B cell (primary cell): ENCODE measurements at regions not wholly inside any gene's neighbourhood (a gene's known extent, or its start where the extent isn't known, plus 50 kb on each side); places are given as distances from the start of the nearest gene placed in this dataset.

ENCODE experiments used
- ATAC-seq: fragments of 200-7000 bp; cut with Tn5 transposase; one replicate; pipeline ENCODE4 v1.10.0; 2021; ENCODE audit warnings: low read depth, mild to moderate bottlenecking, moderate number of reproducible peaks, moderate library complexity
- CTCF ChIA-PET: fragments of 350-600 bp; sonication (Branson Sonifier 250); formaldehyde crosslinking; loops from one replicate; lab custom pipeline; 2021; ENCODE audit warnings: antibody characterized with exemption, inconsistent platforms; lab: Charles Lee
- POLR2A ChIA-PET: fragments of 350-600 bp; sonication (Branson Sonifier 250); formaldehyde crosslinking; loops from one replicate; lab custom pipeline; 2021; ENCODE audit warnings: antibody characterized with exemption; lab: Charles Lee
- DNase-seq: peaks from one replicate; pipeline ENCODE4 v3.0.0; 2013
- H2AFZ ChIP-seq: 2 replicates; pipeline ENCODE4 v1.6.1; 2012; ENCODE audit warnings: mild to moderate bottlenecking, low read depth, low read length; ENCODE audit not compliant: insufficient read depth, poor library complexity, severe bottlenecking
- H3K27ac ChIP-seq, 2 donors: 1 replicate in 1 of 2; 2 replicates in 1 of 2; pipeline ENCODE4 v1.5.1; 2012 to 2013; ENCODE audit warnings: low read length in 2 of 2, mild to moderate bottlenecking in 2 of 2, moderate library complexity in 1 of 2
- H3K27me3 ChIP-seq, 4 experiments: fragments of 200-600 bp in 1 of 4; sonication (generic) in 1 of 4; replicated peaks in 1 of 4; 1 replicate in 2 of 4; 2 replicates in 2 of 4; pipeline versions ENCODE4 v1.6.1 to v1.7.0; 2013 to 2016; ENCODE audit warnings: low read length in 3 of 4, mild to moderate bottlenecking in 2 of 4, mixed read lengths in 1 of 4, moderate library complexity in 1 of 4; ENCODE audit not compliant: insufficient read depth in 4 of 4, control insufficient read depth in 3 of 4; ENCODE audit errors: control extremely low read depth in 1 of 4
- H3K36me3 ChIP-seq, 2 experiments: replicated peaks in 1 of 2; 1 replicate in 1 of 2; 2 replicates in 1 of 2; pipeline versions ENCODE4 v1.6.1 to v1.7.1; 2013; ENCODE audit warnings: low read length in 1 of 2; ENCODE audit not compliant: insufficient read depth in 2 of 2, control insufficient read depth in 1 of 2; ENCODE audit errors: control extremely low read depth in 1 of 2, extremely low read depth in 1 of 2
- H3K4me1 ChIP-seq, 2 donors: fragments of 200-600 bp in 1 of 2; sonication (generic) in 1 of 2; 1 replicate in 1 of 2; 2 replicates in 1 of 2; pipeline versions ENCODE4 v1.5.1 to v1.6.1; 2013 to 2017; ENCODE audit warnings: low read length in 2 of 2; ENCODE audit not compliant: control insufficient read depth in 2 of 2, insufficient read depth in 2 of 2
- H3K4me2 ChIP-seq: replicated peaks from 2 replicates; pipeline ENCODE3; 2012; ENCODE audit warnings: mild to moderate bottlenecking, low read depth, low read length; ENCODE audit not compliant: poor library complexity, severe bottlenecking
- H3K4me3 ChIP-seq, 5 experiments: fragments of 200-600 bp in 1 of 5; sonication (generic) in 1 of 5; 1 replicate in 3 of 5; 2 replicates in 2 of 5; pipeline versions ENCODE4 v1.5.1 to v1.7.0; 2011 to 2016; ENCODE audit warnings: low read length in 4 of 5, mild to moderate bottlenecking in 4 of 5, low read depth in 2 of 5, control low read depth in 1 of 5, moderate library complexity in 1 of 5; ENCODE audit not compliant: insufficient read depth in 1 of 5; ENCODE audit errors: control extremely low read depth in 1 of 5, extremely low read depth in 1 of 5
- H3K79me2 ChIP-seq: fragments of 200-600 bp; sonication (generic); one replicate; pipeline ENCODE4 v1.6.0; 2016; ENCODE audit warnings: low read length; ENCODE audit not compliant: control insufficient read depth, insufficient read depth
- H3K9ac ChIP-seq: fragments of 200-600 bp; sonication (generic); 2 replicates; pipeline ENCODE4 v1.6.1; 2017; ENCODE audit warnings: mild to moderate bottlenecking, low read length, moderate library complexity
- H3K9me3 ChIP-seq, 3 donors: one replicate each; pipeline versions ENCODE4 v1.6.1 to v1.7.1; 2013; ENCODE audit warnings: low read length in 2 of 3; ENCODE audit not compliant: control insufficient read depth in 2 of 3, insufficient read depth in 1 of 3; ENCODE audit errors: control extremely low read depth in 1 of 3
- H4K20me1 ChIP-seq: 2 replicates; pipeline ENCODE4 v1.6.0; 2012; ENCODE audit warnings: mild to moderate bottlenecking, low read length; ENCODE audit not compliant: insufficient read depth, control insufficient read depth, poor library complexity, severe bottlenecking
- H3K27ac Mint-ChIP-seq: one replicate; pipeline ENCODE4 v1.8.0; 2021; ENCODE audit warnings: mixed read lengths
- H3K27me3 Mint-ChIP-seq: one replicate; pipeline ENCODE4 v1.8.0; 2021; ENCODE audit warnings: mixed read lengths
- H3K4me1 Mint-ChIP-seq: one replicate; pipeline ENCODE4 v1.8.0; 2021; ENCODE audit warnings: mixed read lengths
- H3K4me3 Mint-ChIP-seq: one replicate; pipeline ENCODE4 v1.8.0; 2021; ENCODE audit warnings: mixed read lengths
- H3K9me3 Mint-ChIP-seq: one replicate; pipeline ENCODE4 v1.8.0; 2022; ENCODE audit warnings: mixed read lengths; ENCODE audit not compliant: insufficient read depth
- EZH2 ChIP-seq: IDR thresholded peaks from 2 replicates; pipeline ENCODE4 v1.6.1; 2012; ENCODE audit warnings: borderline replicate concordance, low read depth, mild to moderate bottlenecking, moderate library complexity, low read length; ENCODE audit not compliant: insufficient read depth, poor library complexity, severe bottlenecking
- WGBS: methylation state at CpG from one replicate; pipeline ENCODE4 v1.1.5; 2013; ENCODE audit warnings: missing lambda C conversion rate; ENCODE audit not compliant: insufficient coverage; 5-methylcytosine and 5-hydroxymethylcytosine counted together
- intact Hi-C: fragments of 100-400 bp; cut with micrococcal nuclease; formaldehyde crosslinking; loops from one replicate; pipeline ENCODE4 v1.10.0; 2022
- TF ChIP-seq, protein P1 (sequence below): fragments of 200-600 bp; IDR thresholded peaks from one replicate; pipeline ENCODE4 v1.8.0; 2022; ENCODE audit warnings: antibody characterized with exemption, mild to moderate bottlenecking

DNA sequence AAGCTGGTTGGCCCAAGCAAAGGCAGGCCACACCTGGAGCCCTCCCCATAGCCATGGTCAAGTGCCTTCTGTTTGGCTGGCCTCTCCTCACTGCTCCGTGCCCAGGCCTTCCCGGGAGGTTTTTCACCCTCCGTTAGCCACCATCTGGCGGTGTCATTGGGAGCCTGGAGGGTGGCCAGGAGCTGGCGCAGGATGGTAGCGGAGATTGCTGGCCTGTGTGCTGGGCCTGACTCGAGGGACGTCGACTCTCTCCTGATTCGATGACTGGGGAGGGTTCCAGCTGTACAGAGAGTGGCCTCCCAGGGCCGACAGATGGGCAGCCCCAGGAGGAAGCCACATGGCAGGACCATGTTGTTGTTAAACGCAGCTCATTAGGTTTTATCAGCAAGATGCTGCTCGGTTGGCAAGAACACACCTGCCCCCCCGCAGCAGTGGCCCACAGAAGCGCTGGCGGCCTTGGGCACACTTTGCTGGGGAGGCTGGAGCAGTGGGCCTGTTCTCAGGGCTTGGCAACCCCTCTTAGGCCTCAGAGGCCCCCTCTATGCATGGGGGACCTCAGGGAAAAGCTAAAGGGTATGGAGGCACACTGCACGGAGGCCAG lies 64.0 kb upstream of the CACUL1 start:
- Mint-ChIP-seq H3K27me3 (no peaks in the 10 kb centered on the region), H3K9me3 (no peaks in the 10 kb centered on the region), H3K4me3 (no peak overlapping the region), H3K4me1 (no peaks in the 10 kb centered on the region), H3K27ac (no peak overlapping the region)
- CTCF ChIA-PET: no interaction called here
- H3K27me3 ChIP-seq: no peaks in the 10 kb centered on the region
- POLR2A ChIA-PET: no interaction called here
- no peak overlapping the region for H3K4me3 ChIP-seq
- no peaks in the 10 kb centered on the region for H3K79me2 ChIP-seq
- TF ChIP-seq EZH2: no peak
- TF ChIP-seq, protein P1, sequence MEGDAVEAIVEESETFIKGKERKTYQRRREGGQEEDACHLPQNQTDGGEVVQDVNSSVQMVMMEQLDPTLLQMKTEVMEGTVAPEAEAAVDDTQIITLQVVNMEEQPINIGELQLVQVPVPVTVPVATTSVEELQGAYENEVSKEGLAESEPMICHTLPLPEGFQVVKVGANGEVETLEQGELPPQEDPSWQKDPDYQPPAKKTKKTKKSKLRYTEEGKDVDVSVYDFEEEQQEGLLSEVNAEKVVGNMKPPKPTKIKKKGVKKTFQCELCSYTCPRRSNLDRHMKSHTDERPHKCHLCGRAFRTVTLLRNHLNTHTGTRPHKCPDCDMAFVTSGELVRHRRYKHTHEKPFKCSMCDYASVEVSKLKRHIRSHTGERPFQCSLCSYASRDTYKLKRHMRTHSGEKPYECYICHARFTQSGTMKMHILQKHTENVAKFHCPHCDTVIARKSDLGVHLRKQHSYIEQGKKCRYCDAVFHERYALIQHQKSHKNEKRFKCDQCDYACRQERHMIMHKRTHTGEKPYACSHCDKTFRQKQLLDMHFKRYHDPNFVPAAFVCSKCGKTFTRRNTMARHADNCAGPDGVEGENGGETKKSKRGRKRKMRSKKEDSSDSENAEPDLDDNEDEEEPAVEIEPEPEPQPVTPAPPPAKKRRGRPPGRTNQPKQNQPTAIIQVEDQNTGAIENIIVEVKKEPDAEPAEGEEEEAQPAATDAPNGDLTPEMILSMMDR: no peak
- no peak overlapping the region for H3K9ac ChIP-seq
- intact Hi-C loops: no loop called here
- no peaks in the 10 kb centered on the region for H4K20me1 ChIP-seq
- H3K27ac ChIP-seq: no peak overlapping the region
- no peaks in the 10 kb centered on the region for H3K4me1 ChIP-seq
- 91% methylated on average over 15 of the region's 17 CpGs for WGBS
- ATAC-seq (no peak), DNase-seq (no peak)
- no peaks in the 10 kb centered on the region for H3K36me3 ChIP-seq
- H2AFZ ChIP-seq: no peak overlapping the region
- no peak overlapping the region for H3K4me2 ChIP-seq
- no peaks in the 10 kb centered on the region for H3K9me3 ChIP-seq

DNA sequence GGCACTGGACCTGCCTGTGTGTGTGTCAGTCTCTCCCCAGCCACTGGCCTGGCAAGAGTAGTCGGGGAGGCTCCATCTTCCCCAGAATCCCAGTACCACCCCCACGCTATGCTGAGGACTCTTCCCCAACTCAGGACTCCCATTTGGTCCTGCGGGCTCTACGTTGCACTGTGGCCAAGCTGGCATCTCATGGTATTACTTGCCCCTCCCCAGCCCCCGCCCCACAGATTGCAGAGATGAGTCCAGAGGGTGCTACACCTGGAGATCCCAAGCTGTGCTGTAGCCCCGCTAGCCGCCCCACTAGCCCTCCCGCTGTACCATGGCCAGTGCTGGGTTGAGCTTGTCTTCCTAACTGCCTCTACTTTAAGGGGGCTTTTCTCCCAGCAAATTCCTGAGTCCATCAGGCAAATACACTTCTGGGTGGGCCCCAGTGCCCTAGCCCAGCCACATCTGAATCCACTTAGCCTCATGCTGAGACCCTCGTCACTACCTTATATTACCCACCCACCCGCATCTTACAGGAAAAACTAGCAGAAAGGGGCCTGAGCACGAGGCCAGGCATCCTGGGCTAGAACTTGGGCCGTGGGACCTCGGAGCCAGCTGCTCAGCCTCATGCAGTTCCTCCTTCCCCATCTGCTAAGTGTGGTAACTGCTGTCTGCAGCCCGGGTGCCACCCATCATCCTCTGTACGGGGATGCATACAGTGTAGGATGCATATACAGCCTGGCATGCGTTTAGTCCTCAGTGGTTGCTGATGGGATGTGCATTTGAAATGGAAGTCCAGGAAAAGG lies 65.8 kb upstream of the CACUL1 start:
- Histone ChIP-seq H3K27me3 (no peaks in the 10 kb centered on the region), H3K9ac (no peak overlapping the region), H3K27ac (no peak overlapping the region), H3K79me2 (no peaks in the 10 kb centered on the region), H2AFZ (no peak overlapping the region), H4K20me1 (no peaks in the 10 kb centered on the region), H3K4me1 (no peaks in the 10 kb centered on the region), H3K4me3 (no peak overlapping the region), H3K36me3 (no peaks in the 10 kb centered on the region), H3K4me2 (no peak overlapping the region), H3K9me3 (no peaks in the 10 kb centered on the region)
- POLR2A ChIA-PET: no interaction called here
- WGBS: 78% methylated on average over 14 of the region's 16 CpGs
- no peaks in the 10 kb centered on the region for H3K9me3 Mint-ChIP-seq
- no peak for DNase-seq
- H3K27me3 Mint-ChIP-seq: peaks cover 3% of the 10 kb centered on the region
- no peak overlapping the region for H3K27ac Mint-ChIP-seq
- no peak for TF ChIP-seq EZH2
- TF ChIP-seq, protein P1: no peak
- H3K4me3 Mint-ChIP-seq: no peak overlapping the region
- intact Hi-C loops: no loop called here
- CTCF ChIA-PET: no interaction called here
- no peaks in the 10 kb centered on the region for H3K4me1 Mint-ChIP-seq
- no peak for ATAC-seq
